ENCODE measurements at regions not wholly inside any gene's neighbourhood (a gene's known extent, or its start where the extent isn't known, plus 50 kb on each side); places are given as distances from the start of the nearest gene placed in this dataset.

- Histone ChIP-seq H3K27ac (no peak overlapping the region), H3K9me3 (peaks cover 0 to 4% of the 10 kb centered on the region in 2 donors), H3K27me3 (no peaks in the 10 kb centered on the region), H3K36me3 (no peaks in the 10 kb centered on the region), H3K4me1 (no peaks in the 10 kb centered on the region), H3K4me3 (no peak overlapping the region)
- intact Hi-C loops (cut with DNase I; ENCODE audit: low total_unique reads) (no loop called here), in situ Hi-C loops (cut with MboI; ENCODE audit: low pct_ligation_motif_present in 1 of 4, low pct_unique_long_range_greater_than_20kb in 1 of 4, low sequenced_read_pairs in 3 of 4) (no loop called here)
- no peak for DNase-seq
- TF ChIP-seq POLR2A (IDR thresholded peaks at IDR 0.05) (no peak), POLR2AphosphoS5 (IDR thresholded peaks at IDR 0.05) (no peak), EP300 (IDR thresholded peaks at IDR 0.05; ENCODE audit: low read depth) (no peak)
- TF ChIP-seq, protein P1, sequence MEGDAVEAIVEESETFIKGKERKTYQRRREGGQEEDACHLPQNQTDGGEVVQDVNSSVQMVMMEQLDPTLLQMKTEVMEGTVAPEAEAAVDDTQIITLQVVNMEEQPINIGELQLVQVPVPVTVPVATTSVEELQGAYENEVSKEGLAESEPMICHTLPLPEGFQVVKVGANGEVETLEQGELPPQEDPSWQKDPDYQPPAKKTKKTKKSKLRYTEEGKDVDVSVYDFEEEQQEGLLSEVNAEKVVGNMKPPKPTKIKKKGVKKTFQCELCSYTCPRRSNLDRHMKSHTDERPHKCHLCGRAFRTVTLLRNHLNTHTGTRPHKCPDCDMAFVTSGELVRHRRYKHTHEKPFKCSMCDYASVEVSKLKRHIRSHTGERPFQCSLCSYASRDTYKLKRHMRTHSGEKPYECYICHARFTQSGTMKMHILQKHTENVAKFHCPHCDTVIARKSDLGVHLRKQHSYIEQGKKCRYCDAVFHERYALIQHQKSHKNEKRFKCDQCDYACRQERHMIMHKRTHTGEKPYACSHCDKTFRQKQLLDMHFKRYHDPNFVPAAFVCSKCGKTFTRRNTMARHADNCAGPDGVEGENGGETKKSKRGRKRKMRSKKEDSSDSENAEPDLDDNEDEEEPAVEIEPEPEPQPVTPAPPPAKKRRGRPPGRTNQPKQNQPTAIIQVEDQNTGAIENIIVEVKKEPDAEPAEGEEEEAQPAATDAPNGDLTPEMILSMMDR (IDR thresholded peaks at IDR 0.05), result no peak
- WGBS, 2 donors (ENCODE audit: low coverage in 1 of 2), result 78 to 82% methylated on average over 4 to 6 of the region's 6 CpGs
Observed at GRCh38 chr10:2119316-2119715, 382.0 kb upstream of the ADARB2 start.

- no peak for DNase-seq
- Histone ChIP-seq H3K27ac (no peak overlapping the region), H3K36me3 (no peaks in the 10 kb centered on the region), H3K27me3 (no peaks in the 10 kb centered on the region), H3K4me3 (no peak overlapping the region), H3K9me3 (peaks cover 0 to 4% of the 10 kb centered on the region in 2 donors), H3K4me1 (no peaks in the 10 kb centered on the region)
- TF ChIP-seq POLR2A (IDR thresholded peaks at IDR 0.05) (no peak), POLR2AphosphoS5 (IDR thresholded peaks at IDR 0.05) (no peak), EP300 (IDR thresholded peaks at IDR 0.05; ENCODE audit: low read depth) (no peak)
- TF ChIP-seq, protein P1 (IDR thresholded peaks at IDR 0.05), result no peak
- 88 to 89% methylated on average over 2 to 3 of the region's 3 CpGs for WGBS, 2 donors (ENCODE audit: low coverage in 1 of 2)
- in situ Hi-C loops (cut with MboI; ENCODE audit: low pct_ligation_motif_present in 1 of 4, low pct_unique_long_range_greater_than_20kb in 1 of 4, low sequenced_read_pairs in 3 of 4) (no loop called here), intact Hi-C loops (cut with DNase I; ENCODE audit: low total_unique reads) (no loop called here)
Observed at GRCh38 chr10:2118201-2118600, 380.9 kb upstream of the ADARB2 start.

DNA sequence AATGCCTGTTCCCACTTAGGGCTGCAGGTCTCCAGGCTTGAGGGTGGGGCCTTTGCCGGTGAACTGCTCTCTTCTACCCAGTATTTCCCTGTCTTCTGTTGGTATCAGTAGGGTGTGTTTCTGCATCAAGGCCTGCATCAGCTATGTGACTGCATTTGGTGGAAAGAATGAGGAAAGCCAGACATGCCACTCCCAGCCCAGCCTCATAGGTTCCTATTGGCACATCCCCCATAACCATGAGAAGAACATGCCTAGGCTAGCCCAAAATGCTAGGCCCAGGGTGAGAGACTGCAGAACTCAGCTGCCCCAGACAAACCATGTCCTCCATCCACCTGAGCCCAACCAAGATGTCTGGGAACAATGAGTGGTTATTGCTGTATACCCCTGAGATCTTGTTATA lies 380.3 kb upstream of the ADARB2 start:
- 100% methylated on average over 1 of the region's 1 CpG; no CpG with 5 or more reads in 1 of the 2 donors for WGBS, 2 donors (ENCODE audit: low coverage in 1 of 2)
- Histone ChIP-seq H3K4me1 (no peaks in the 10 kb centered on the region), H3K27ac (no peak overlapping the region), H3K4me3 (no peak overlapping the region), H3K36me3 (no peaks in the 10 kb centered on the region), H3K9me3 (peaks cover 0 to 4% of the 10 kb centered on the region in 2 donors), H3K27me3 (no peaks in the 10 kb centered on the region)
- TF ChIP-seq POLR2A (IDR thresholded peaks at IDR 0.05) (no peak), EP300 (IDR thresholded peaks at IDR 0.05; ENCODE audit: low read depth) (no peak), POLR2AphosphoS5 (IDR thresholded peaks at IDR 0.05) (no peak)
- TF ChIP-seq, protein P1 (IDR thresholded peaks at IDR 0.05), result no peak
- intact Hi-C loops (cut with DNase I; ENCODE audit: low total_unique reads), result no loop called here
- in situ Hi-C loops (cut with MboI; ENCODE audit: low pct_ligation_motif_present in 1 of 4, low pct_unique_long_range_greater_than_20kb in 1 of 4, low sequenced_read_pairs in 3 of 4), result no loop called here
- DNase-seq, result no peak

GRCh38 chr10:2111965-2112364 lies 374.6 kb upstream of the ADARB2 start:
- Histone ChIP-seq H3K27me3 (no peaks in the 10 kb centered on the region), H3K36me3 (no peaks in the 10 kb centered on the region), H3K27ac (no peak overlapping the region), H3K4me3 (no peak overlapping the region), H3K4me1 (no peaks in the 10 kb centered on the region), H3K9me3 (no peaks in the 10 kb centered on the region)
- WGBS, 2 donors (ENCODE audit: low coverage in 1 of 2), result 83 to 100% methylated on average over 1 to 8 of the region's 8 CpGs
- TF ChIP-seq, protein P1 (IDR thresholded peaks at IDR 0.05), result no peak
- TF ChIP-seq POLR2A (IDR thresholded peaks at IDR 0.05) (no peak), EP300 (IDR thresholded peaks at IDR 0.05; ENCODE audit: low read depth) (no peak), POLR2AphosphoS5 (IDR thresholded peaks at IDR 0.05) (no peak)
- in situ Hi-C loops (cut with MboI; ENCODE audit: low pct_ligation_motif_present in 1 of 4, low pct_unique_long_range_greater_than_20kb in 1 of 4, low sequenced_read_pairs in 3 of 4) (no loop called here), intact Hi-C loops (cut with DNase I; ENCODE audit: low total_unique reads) (loop anchor here (2.0 kb wide), 1 partner anchor 125 kb away; no protein-coding TSS in a partner anchor)
- no peak for DNase-seq
